Tibial artery (tissue), 4 donors: ENCODE measurements at regions not wholly inside any gene's neighbourhood (a gene's known extent, or its start where the extent isn't known, plus 50 kb on each side); places are given as distances from the start of the nearest gene placed in this dataset.

Experiments used
- DNase-seq, 2 donors: peaks; one replicate each; pipeline ENCODE4 v3.0.0-alpha.2; 2019
- H3K27ac ChIP-seq, 2 donors: fragments of 200-600 bp; sonication (generic) in 1 of 2; 1 replicate in 1 of 2; 2 replicates in 1 of 2; pipeline ENCODE4 v1.5.1; 2018 to 2019; ENCODE audit warnings: mild to moderate bottlenecking in 1 of 2
- H3K27me3 ChIP-seq, 2 donors: fragments of 200-600 bp; sonication (generic) in 1 of 2; one replicate each; pipeline versions ENCODE4 v1.5.1 to v1.6.0; 2016 to 2019
- H3K36me3 ChIP-seq, 3 donors: fragments of 200-600 bp; sonication (generic) in 2 of 3; one replicate each; pipeline ENCODE4 v1.5.1; 2016 to 2019; ENCODE audit warnings: mild to moderate bottlenecking in 2 of 3
- H3K4me1 ChIP-seq, 4 donors: fragments of 200-600 bp; sonication (generic) in 2 of 4; 1 replicate in 3 of 4; 2 replicates in 1 of 4; pipeline ENCODE4 v1.5.1; 2016 to 2019
- H3K4me3 ChIP-seq, 2 donors: fragments of 200-600 bp; sonication (generic) in 1 of 2; 1 replicate in 1 of 2; 2 replicates in 1 of 2; pipeline ENCODE4 v1.5.1; 2018 to 2019; ENCODE audit warnings: mild to moderate bottlenecking in 2 of 2
- H3K9me3 ChIP-seq, 3 donors: fragments of 200-600 bp; sonication (generic) in 1 of 3; one replicate each; pipeline ENCODE4 v1.5.1; 2016 to 2019
- CTCF ChIP-seq, 2 experiments: fragments of 200-600 bp in 1 of 2; fragments of 450-650 bp in 1 of 2; IDR thresholded peaks; one replicate each; pipeline ENCODE4 v1.5.1; 2017 to 2019; ENCODE audit warnings: antibody characterized with exemption in 2 of 2, mild to moderate bottlenecking in 1 of 2, moderate library complexity in 1 of 2
- intact Hi-C: fragments of 100-400 bp; cut with DNase I; formaldehyde crosslinking; loops from one replicate; pipeline ENCODE4 v1.15.0; 2023; ENCODE audit warnings: low total_unique reads

- H3K36me3 ChIP-seq = no peaks in the 10 kb centered on the region
- no peak overlapping the region for H3K4me3 ChIP-seq
- TF ChIP-seq CTCF (IDR thresholded peaks at IDR 0.05) = no peak
- H3K4me1 ChIP-seq = peaks cover 0 to 3% (median 0%) of the 10 kb centered on the region in 4 donors
- DNase-seq = no peak
- H3K9me3 ChIP-seq = no peaks in the 10 kb centered on the region
- no peaks in the 10 kb centered on the region for H3K27me3 ChIP-seq
- no peak overlapping the region for H3K27ac ChIP-seq
- intact Hi-C loops = no loop called here
Measured at GRCh38 chr9:115209601-115210306, 91.8 kb upstream of the TNC start.

- H3K27ac ChIP-seq = no peak overlapping the region
- intact Hi-C loops = no loop called here
- peaks cover 0 to 3% (median 0%) of the 10 kb centered on the region in 4 donors for H3K4me1 ChIP-seq
- no peak overlapping the region for H3K4me3 ChIP-seq
- H3K27me3 ChIP-seq = no peaks in the 10 kb centered on the region
- no peaks in the 10 kb centered on the region for H3K9me3 ChIP-seq
- no peak for TF ChIP-seq CTCF (IDR thresholded peaks at IDR 0.05)
- no peak for DNase-seq
- H3K36me3 ChIP-seq = no peaks in the 10 kb centered on the region
Measured at GRCh38 chr9:115210699-115211098, 92.7 kb upstream of the TNC start.

GRCh38 chr9:115211413-115212124, 93.6 kb upstream of the TNC start:
- intact Hi-C loops = no loop called here
- DNase-seq = no peak
- Histone ChIP-seq H3K4me1 (peaks cover 0 to 3% (median 0%) of the 10 kb centered on the region in 4 donors), H3K27ac (no peak overlapping the region), H3K4me3 (no peak overlapping the region), H3K36me3 (no peaks in the 10 kb centered on the region), H3K9me3 (no peaks in the 10 kb centered on the region), H3K27me3 (no peaks in the 10 kb centered on the region)
- TF ChIP-seq CTCF (IDR thresholded peaks at IDR 0.05) = no peak

- no peaks in the 10 kb centered on the region for H3K27me3 ChIP-seq
- peaks cover 0 to 3% (median 0%) of the 10 kb centered on the region in 4 donors for H3K4me1 ChIP-seq
- H3K9me3 ChIP-seq = no peaks in the 10 kb centered on the region
- no peak for TF ChIP-seq CTCF (IDR thresholded peaks at IDR 0.05)
- DNase-seq = no peak
- no peak overlapping the region for H3K27ac ChIP-seq
- intact Hi-C loops = no loop called here
- no peak overlapping the region for H3K4me3 ChIP-seq
- no peaks in the 10 kb centered on the region for H3K36me3 ChIP-seq
Measured at GRCh38 chr9:115212125-115212605, 94.2 kb upstream of the TNC start.

- H3K36me3 ChIP-seq = no peaks in the 10 kb centered on the region
- no peaks in the 10 kb centered on the region for H3K9me3 ChIP-seq
- no peak for DNase-seq
- TF ChIP-seq CTCF (IDR thresholded peaks at IDR 0.05) = no peak
- no peak overlapping the region for H3K27ac ChIP-seq
- H3K27me3 ChIP-seq = no peaks in the 10 kb centered on the region
- no peak overlapping the region for H3K4me3 ChIP-seq
- intact Hi-C loops = no loop called here
- peaks cover 0 to 3% (median 0%) of the 10 kb centered on the region in 4 donors for H3K4me1 ChIP-seq
Measured at GRCh38 chr9:115212832-115213231, 94.9 kb upstream of the TNC start.
